Caco-2 (cell line): ENCODE measurements at regions not wholly inside any gene's neighbourhood (a gene's known extent, or its start where the extent isn't known, plus 50 kb on each side); places are given as distances from the start of the nearest gene placed in this dataset.
"Not testable (repeated sequence)": the region's sequence is repeated elsewhere in the genome, so short reads cannot be mapped to it uniquely, and the experiment has no call there.

Experiments used
- BruUV-seq: library from RNA; stranded (reverse); fragments of 400-500 nt; replicated peaks from 2 replicates; lab custom pipeline; 2021; lab: Mats Ljungman, UMichigan
- CTCF ChIA-PET: fragments of 300-600 bp; sonication (Branson Sonifier 250); formaldehyde crosslinking; loops from one replicate; lab custom pipeline; 2022; ENCODE audit warnings: antibody characterized with exemption; lab: Charles Lee
- POLR2A ChIA-PET: fragments of 300-600 bp; sonication (Branson Sonifier 250); formaldehyde crosslinking; loops from one replicate; lab custom pipeline; 2022; ENCODE audit warnings: antibody characterized with exemption; lab: Charles Lee
- DNase-seq, 2 experiments: peaks; one replicate each; pipeline versions ENCODE4 v3.0.0 to v3.0.0-alpha.2; 2020 to 2022
- H3K27me3 ChIP-seq: replicated peaks from 2 replicates; pipeline ENCODE4 v1.6.0; 2011; ENCODE audit warnings: low read length; ENCODE audit not compliant: control insufficient read depth, insufficient read depth
- H3K36me3 ChIP-seq: 2 replicates; pipeline ENCODE4 v1.5.1; 2011; ENCODE audit warnings: low read length; ENCODE audit not compliant: control insufficient read depth, insufficient read depth
- H3K4me1 ChIP-seq: fragments of 250-450 bp; sonication (Bioruptor Pico); 2 replicates; pipeline ENCODE4 v1.5.1; 2020; ENCODE audit warnings: mild to moderate bottlenecking
- H3K4me3 ChIP-seq: 2 replicates; pipeline ENCODE4 v1.5.1; 2011; ENCODE audit warnings: low read depth, mild to moderate bottlenecking, control low read depth, low read length
- H3K9me3 ChIP-seq: fragments of 250-450 bp; sonication (Bioruptor Pico); 2 replicates; pipeline ENCODE4 v1.5.1; 2020; ENCODE audit warnings: mild to moderate bottlenecking, moderate library complexity
- H3K27ac Mint-ChIP-seq: one replicate; pipeline ENCODE4 v1.8.0; 2022; ENCODE audit warnings: mixed read lengths; ENCODE audit not compliant: unreplicated experiment
- H3K27me3 Mint-ChIP-seq: one replicate; pipeline ENCODE4 v1.8.0; 2022; ENCODE audit warnings: mixed read lengths; ENCODE audit not compliant: insufficient read depth, unreplicated experiment
- H3K36me3 Mint-ChIP-seq: one replicate; pipeline ENCODE4 v1.8.0; 2022; ENCODE audit warnings: mild to moderate bottlenecking, mixed read lengths; ENCODE audit not compliant: insufficient read depth, unreplicated experiment
- H3K4me1 Mint-ChIP-seq: one replicate; pipeline ENCODE4 v1.8.0; 2022; ENCODE audit warnings: low read depth, mixed read lengths; ENCODE audit not compliant: unreplicated experiment
- H3K4me3 Mint-ChIP-seq: one replicate; pipeline ENCODE4 v1.8.0; 2022; ENCODE audit warnings: mild to moderate bottlenecking, moderate library complexity, mixed read lengths; ENCODE audit not compliant: unreplicated experiment
- H3K9me3 Mint-ChIP-seq: one replicate; pipeline ENCODE4 v1.8.0; 2022; ENCODE audit warnings: mixed read lengths; ENCODE audit not compliant: unreplicated experiment
- intact Hi-C: fragments of 100-400 bp; cut with micrococcal nuclease; formaldehyde crosslinking; loops from one replicate; pipeline ENCODE4 v1.10.0; 2022; ENCODE audit not compliant: unreplicated experiment
- TF ChIP-seq, protein P1 (sequence below), 2 experiments: fragments of 200-600 bp in 1 of 2; IDR thresholded peaks; 1 replicate in 1 of 2; 2 replicates in 1 of 2; pipeline versions ENCODE4 v1.5.1 to v1.8.0; 2011 to 2022; ENCODE audit warnings: antibody characterized with exemption in 1 of 2, control low read depth in 1 of 2, inconsistent platforms in 1 of 2, low read depth in 1 of 2, low read length in 1 of 2, mild to moderate bottlenecking in 1 of 2, moderate library complexity in 1 of 2; ENCODE audit not compliant: insufficient read depth in 1 of 2, severe bottlenecking in 1 of 2, unreplicated experiment in 1 of 2

DNA sequence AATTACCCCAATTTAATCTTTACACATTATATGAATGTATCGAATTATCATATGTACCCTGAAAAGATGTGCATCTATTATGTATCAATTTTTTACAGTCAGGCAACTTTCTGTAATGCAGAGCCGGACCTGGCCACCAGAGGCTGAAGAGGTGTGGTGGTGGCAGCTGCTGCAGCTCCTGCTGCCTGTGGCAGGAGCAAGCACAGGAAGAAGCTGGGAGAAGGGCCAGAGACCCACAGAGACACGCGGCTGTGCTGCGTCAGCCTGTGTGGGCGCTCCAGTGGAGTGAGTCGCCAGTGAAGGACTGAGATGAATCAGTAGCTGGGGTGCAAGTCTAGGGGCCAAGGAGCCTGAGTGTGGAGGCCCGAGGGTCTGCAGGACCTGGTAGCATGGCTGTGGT is 74.3 kb upstream of the COG2 start:
- Mint-ChIP-seq H3K36me3 (peaks cover 6% of the 10 kb centered on the region), H3K27ac (peak overlapping the region; percentile 32), H3K4me1 (peaks cover 16% of the 10 kb centered on the region), H3K4me3 (no peak overlapping the region), H3K27me3 (no peaks in the 10 kb centered on the region), H3K9me3 (no peaks in the 10 kb centered on the region)
- Histone ChIP-seq H3K36me3 (no peaks in the 10 kb centered on the region), H3K4me1 (peaks cover 35% of the 10 kb centered on the region), H3K27me3 (no peaks in the 10 kb centered on the region), H3K4me3 (no peak overlapping the region), H3K9me3 (no peaks in the 10 kb centered on the region)
- peak; percentile 38 to 65 for DNase-seq
- intact Hi-C loops, result loop anchor here (1.0 kb wide), 1 partner anchor 13 kb away; no protein-coding TSS in a partner anchor
- ChIA-PET POLR2A (no interaction called here), CTCF (interaction anchor here (0.5 to 2.2 kb wide), 3 partner anchors 14 to 300 kb away, joined by 3 to 10 read pairs (median 4); partner anchors contain the start of gene C1orf198)
- BruUV-seq, result no TSS peak
- TF ChIP-seq, protein P1, sequence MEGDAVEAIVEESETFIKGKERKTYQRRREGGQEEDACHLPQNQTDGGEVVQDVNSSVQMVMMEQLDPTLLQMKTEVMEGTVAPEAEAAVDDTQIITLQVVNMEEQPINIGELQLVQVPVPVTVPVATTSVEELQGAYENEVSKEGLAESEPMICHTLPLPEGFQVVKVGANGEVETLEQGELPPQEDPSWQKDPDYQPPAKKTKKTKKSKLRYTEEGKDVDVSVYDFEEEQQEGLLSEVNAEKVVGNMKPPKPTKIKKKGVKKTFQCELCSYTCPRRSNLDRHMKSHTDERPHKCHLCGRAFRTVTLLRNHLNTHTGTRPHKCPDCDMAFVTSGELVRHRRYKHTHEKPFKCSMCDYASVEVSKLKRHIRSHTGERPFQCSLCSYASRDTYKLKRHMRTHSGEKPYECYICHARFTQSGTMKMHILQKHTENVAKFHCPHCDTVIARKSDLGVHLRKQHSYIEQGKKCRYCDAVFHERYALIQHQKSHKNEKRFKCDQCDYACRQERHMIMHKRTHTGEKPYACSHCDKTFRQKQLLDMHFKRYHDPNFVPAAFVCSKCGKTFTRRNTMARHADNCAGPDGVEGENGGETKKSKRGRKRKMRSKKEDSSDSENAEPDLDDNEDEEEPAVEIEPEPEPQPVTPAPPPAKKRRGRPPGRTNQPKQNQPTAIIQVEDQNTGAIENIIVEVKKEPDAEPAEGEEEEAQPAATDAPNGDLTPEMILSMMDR (IDR thresholded peaks at IDR 0.05; ENCODE audit: insufficient read depth in 1 of 2, low read depth in 1 of 2, low read length in 1 of 2, severe bottlenecking in 1 of 2, unreplicated experiment in 1 of 2), result peak; percentile 53 to 57

DNA sequence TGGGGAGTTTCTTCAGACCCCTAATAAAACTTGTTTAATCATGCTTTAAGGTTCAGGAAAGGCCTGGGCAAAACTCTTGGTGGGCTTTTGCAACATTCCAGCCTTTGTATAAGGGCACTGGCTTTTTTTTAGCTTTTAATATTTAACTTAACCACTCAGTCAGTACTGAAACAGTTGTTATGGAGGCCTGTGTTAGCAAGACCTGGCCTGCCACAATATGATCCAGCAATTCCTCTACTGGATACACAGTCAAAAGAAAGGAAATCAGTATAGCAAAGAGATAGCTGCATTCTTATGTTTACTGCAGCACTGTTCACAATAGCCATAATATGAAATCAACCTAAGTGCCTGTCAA is 75.1 kb upstream of the COG2 start:
- intact Hi-C loops, result no loop called here
- no peak overlapping the region for H3K27ac Mint-ChIP-seq
- CTCF ChIA-PET, result interaction anchor here (1.4 to 2.2 kb wide), 2 partner anchors 14 to 27 kb away, joined by 3 to 10 read pairs; no protein-coding TSS in a partner anchor

DNA sequence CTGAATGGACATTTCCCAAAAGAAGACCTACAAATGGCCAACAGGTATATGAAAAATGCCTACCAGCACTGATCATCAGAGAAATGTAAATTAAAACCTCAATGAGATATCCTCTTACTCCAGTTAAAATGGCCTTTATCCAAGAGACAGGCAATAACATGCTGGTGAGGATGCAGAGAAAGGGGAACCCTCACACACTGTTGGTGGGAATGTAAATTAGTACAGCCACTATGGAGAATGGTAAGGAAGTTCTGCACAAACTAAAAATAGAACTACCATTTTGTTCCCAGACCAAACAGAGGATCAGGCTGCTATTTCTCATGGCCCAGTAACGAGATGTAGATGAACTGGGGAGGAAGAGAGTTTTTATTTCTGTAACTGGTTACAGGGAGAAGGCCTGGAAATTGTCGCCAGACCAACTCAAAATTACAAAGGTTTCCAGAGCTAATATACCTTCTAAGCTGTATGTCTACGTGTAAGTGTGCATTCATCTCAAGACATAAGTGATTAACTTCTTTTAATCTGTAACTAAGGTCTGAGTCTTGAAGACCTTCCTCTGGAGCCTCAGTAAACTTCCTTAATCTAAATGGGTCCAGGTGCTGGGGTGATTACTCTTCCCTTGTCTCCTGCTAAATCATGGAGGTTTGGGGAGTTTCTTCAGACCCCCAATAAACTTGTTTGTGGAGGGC is 75.6 kb upstream of the COG2 start:
- H3K4me1 Mint-ChIP-seq, H3K36me3 Mint-ChIP-seq, H3K27ac Mint-ChIP-seq, H3K9me3 ChIP-seq, intact Hi-C loops, H3K27me3 Mint-ChIP-seq, H3K9me3 Mint-ChIP-seq, H3K4me3 Mint-ChIP-seq, POLR2A ChIA-PET, H3K4me3 ChIP-seq, H3K27me3 ChIP-seq, H3K36me3 ChIP-seq, BruUV-seq: not testable (repeated sequence)
- H3K4me1 ChIP-seq, result peaks cover 22% of the 10 kb centered on the region
- CTCF ChIA-PET, result interaction anchor here (1.4 to 2.2 kb wide), 2 partner anchors 15 to 26 kb away, joined by 3 to 10 read pairs; no protein-coding TSS in a partner anchor
- peak in 1 of 2 experiments; percentile 47 for DNase-seq

More for the DNA sequence above, 75.1 kb upstream of the COG2 start:
- POLR2A ChIA-PET, result no interaction called here
- TF ChIP-seq, protein P1 (IDR thresholded peaks at IDR 0.05; ENCODE audit: insufficient read depth in 1 of 2, low read depth in 1 of 2, low read length in 1 of 2, severe bottlenecking in 1 of 2, unreplicated experiment in 1 of 2), result no peak
- DNase-seq, result no peak
- Mint-ChIP-seq H3K9me3 (no peaks in the 10 kb centered on the region), H3K4me3 (no peak overlapping the region), H3K36me3 (peaks cover 2% of the 10 kb centered on the region), H3K27me3 (no peaks in the 10 kb centered on the region), H3K4me1 (peaks cover 11% of the 10 kb centered on the region)
- no peaks in the 10 kb centered on the region for H3K27me3 ChIP-seq
- H3K4me1 ChIP-seq, result peaks cover 27% of the 10 kb centered on the region
- no peaks in the 10 kb centered on the region for H3K9me3 ChIP-seq
- no TSS peak for BruUV-seq
- no peaks in the 10 kb centered on the region for H3K36me3 ChIP-seq
- H3K4me3 ChIP-seq, result no peak overlapping the region
